Breast epithelium (tissue), 4 donors: ENCODE measurements at regions not wholly inside any gene's neighbourhood (a gene's known extent, or its start where the extent isn't known, plus 50 kb on each side); places are given as distances from the start of the nearest gene placed in this dataset.

Source experiments
- DNase-seq, 2 donors: peaks; one replicate each; pipeline ENCODE4 v3.0.0-alpha.2; 2019; ENCODE audit warnings: low spot score in 2 of 2
- H3K27ac ChIP-seq, 2 donors: fragments of 200-600 bp; sonication (generic) in 1 of 2; one replicate each; pipeline ENCODE4 v1.5.1; 2016 to 2019; ENCODE audit warnings: mild to moderate bottlenecking in 1 of 2
- H3K27me3 ChIP-seq, 2 donors: fragments of 200-600 bp; sonication (generic) in 1 of 2; one replicate each; pipeline versions ENCODE4 v1.5.1 to v1.6.0; 2017 to 2019; ENCODE audit warnings: control low read depth in 1 of 2, mild to moderate bottlenecking in 1 of 2
- H3K36me3 ChIP-seq: fragments of 200-600 bp; one replicate; pipeline ENCODE4 v1.5.1; 2019
- H3K4me1 ChIP-seq, 2 donors: fragments of 200-600 bp; sonication (generic); one replicate each; pipeline ENCODE4 v1.5.1; 2016 to 2019; ENCODE audit warnings: control low read depth in 1 of 2
- H3K4me3 ChIP-seq, 3 donors: fragments of 200-600 bp; sonication (generic); 1 replicate in 2 of 3; 2 replicates in 1 of 3; pipeline ENCODE4 v1.5.1; 2016 to 2019; ENCODE audit warnings: mild to moderate bottlenecking in 3 of 3, moderate library complexity in 2 of 3
- H3K9me3 ChIP-seq, 2 donors: fragments of 200-600 bp; sonication (generic) in 1 of 2; one replicate each; pipeline ENCODE4 v1.5.1; 2016 to 2019; ENCODE audit warnings: control low read depth in 1 of 2
- CTCF ChIP-seq, 3 donors: fragments of 450-650 bp; IDR thresholded peaks; one replicate each; pipeline ENCODE4 v1.5.1; 2016 to 2017; ENCODE audit warnings: antibody characterized with exemption in 3 of 3, mild to moderate bottlenecking in 3 of 3, moderate library complexity in 3 of 3
- POLR2A ChIP-seq: fragments of 450-650 bp; IDR thresholded peaks from one replicate; pipeline ENCODE4 v1.6.1; 2016; ENCODE audit warnings: antibody characterized with exemption, mild to moderate bottlenecking, moderate library complexity
- POLR2AphosphoS5 ChIP-seq, 3 donors: sonication (generic); formaldehyde crosslinking; IDR thresholded peaks; one replicate each; pipeline ENCODE4 v1.6.1; 2017; ENCODE audit warnings: antibody characterized with exemption in 3 of 3
- intact Hi-C: fragments of 100-400 bp; cut with DNase I; formaldehyde crosslinking; loops from one replicate; pipeline ENCODE4 v1.15.1; 2023; ENCODE audit warnings: low total_unique reads

GRCh38 chr11:116051494-116051893 is 547.3 kb upstream of the CADM1 start:
- no peaks in the 10 kb centered on the region for H3K9me3 ChIP-seq
- no peak overlapping the region for H3K4me3 ChIP-seq
- no peaks in the 10 kb centered on the region for H3K27me3 ChIP-seq
- TF ChIP-seq CTCF (IDR thresholded peaks at IDR 0.05) (no peak), POLR2AphosphoS5 (IDR thresholded peaks at IDR 0.05) (no peak), POLR2A (no peak)
- H3K4me1 ChIP-seq: no peaks in the 10 kb centered on the region
- no peak overlapping the region for H3K27ac ChIP-seq
- no peaks in the 10 kb centered on the region for H3K36me3 ChIP-seq
- intact Hi-C loops: no loop called here
- DNase-seq: no peak

GRCh38 chr11:116049383-116049782 is 545.2 kb upstream of the CADM1 start:
- Histone ChIP-seq H3K9me3 (no peaks in the 10 kb centered on the region), H3K27ac (no peak overlapping the region), H3K4me1 (no peaks in the 10 kb centered on the region), H3K27me3 (no peaks in the 10 kb centered on the region), H3K36me3 (no peaks in the 10 kb centered on the region), H3K4me3 (no peak overlapping the region)
- TF ChIP-seq CTCF (IDR thresholded peaks at IDR 0.05): no peak
- TF ChIP-seq POLR2A: no peak
- TF ChIP-seq POLR2AphosphoS5 (IDR thresholded peaks at IDR 0.05): no peak
- no peak for DNase-seq
- intact Hi-C loops: no loop called here

GRCh38 chr11:116046127-116046526 is 541.9 kb upstream of the CADM1 start:
- Histone ChIP-seq H3K36me3 (no peaks in the 10 kb centered on the region), H3K27me3 (no peaks in the 10 kb centered on the region), H3K4me1 (no peaks in the 10 kb centered on the region), H3K4me3 (no peak overlapping the region), H3K9me3 (no peaks in the 10 kb centered on the region), H3K27ac (no peak overlapping the region)
- intact Hi-C loops: no loop called here
- TF ChIP-seq CTCF (IDR thresholded peaks at IDR 0.05): no peak
- TF ChIP-seq POLR2AphosphoS5 (IDR thresholded peaks at IDR 0.05): no peak
- no peak for TF ChIP-seq POLR2A
- no peak for DNase-seq

GRCh38 chr11:116044941-116045340 is 540.7 kb upstream of the CADM1 start:
- no peaks in the 10 kb centered on the region for H3K36me3 ChIP-seq
- TF ChIP-seq CTCF (IDR thresholded peaks at IDR 0.05): no peak
- no peak for TF ChIP-seq POLR2AphosphoS5 (IDR thresholded peaks at IDR 0.05)
- TF ChIP-seq POLR2A: no peak
- H3K9me3 ChIP-seq: no peaks in the 10 kb centered on the region
- H3K27ac ChIP-seq: no peak overlapping the region
- H3K27me3 ChIP-seq: no peaks in the 10 kb centered on the region
- H3K4me3 ChIP-seq: no peak overlapping the region
- no peaks in the 10 kb centered on the region for H3K4me1 ChIP-seq
- no peak for DNase-seq
- intact Hi-C loops: no loop called here

GRCh38 chr11:116044520-116044919 is 540.3 kb upstream of the CADM1 start:
- DNase-seq: no peak
- no peak for TF ChIP-seq POLR2A
- no peak for TF ChIP-seq CTCF (IDR thresholded peaks at IDR 0.05)
- TF ChIP-seq POLR2AphosphoS5 (IDR thresholded peaks at IDR 0.05): no peak
- intact Hi-C loops: no loop called here

More at GRCh38 chr11:116044520-116044919, 540.3 kb upstream of the CADM1 start:
- Histone ChIP-seq H3K9me3 (no peaks in the 10 kb centered on the region), H3K4me3 (no peak overlapping the region), H3K4me1 (no peaks in the 10 kb centered on the region), H3K36me3 (no peaks in the 10 kb centered on the region), H3K27ac (no peak overlapping the region), H3K27me3 (no peaks in the 10 kb centered on the region)
